GM21717 (cell line): ENCODE measurements at regions not wholly inside any gene's neighbourhood (a gene's known extent, or its start where the extent isn't known, plus 50 kb on each side); places are given as distances from the start of the nearest gene placed in this dataset.
"Not testable (repeated sequence)": the region's sequence is repeated elsewhere in the genome, so short reads cannot be mapped to it uniquely, and the experiment has no call there.

Experiments used
- ATAC-seq: cut with Tn5 transposase; IDR thresholded peaks from one replicate; pipeline ENCODE4 v1.9.1; 2021; ENCODE audit warnings: mild to moderate bottlenecking, moderate library complexity; ENCODE audit not compliant: unreplicated experiment

DNA sequence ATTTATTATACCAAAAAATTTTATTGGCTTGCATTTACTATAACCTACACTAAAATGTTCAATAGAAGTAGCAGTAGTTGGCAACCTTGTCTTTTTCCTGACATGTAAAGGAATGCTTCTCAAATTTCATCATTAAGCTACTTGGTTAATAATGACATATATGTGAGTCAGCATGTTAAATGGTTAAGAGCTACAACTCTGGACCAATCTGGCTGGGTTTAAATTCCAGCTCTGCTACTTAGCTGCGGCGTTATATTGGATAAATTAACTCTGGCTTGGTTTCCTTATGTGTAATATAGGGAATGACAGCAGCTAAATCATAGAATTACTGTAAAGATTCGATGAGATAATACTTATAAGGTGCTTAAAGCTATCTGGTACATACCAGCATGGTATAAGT lies 53.7 kb upstream of the OTOGL start:
- ATAC-seq: no peak

DNA sequence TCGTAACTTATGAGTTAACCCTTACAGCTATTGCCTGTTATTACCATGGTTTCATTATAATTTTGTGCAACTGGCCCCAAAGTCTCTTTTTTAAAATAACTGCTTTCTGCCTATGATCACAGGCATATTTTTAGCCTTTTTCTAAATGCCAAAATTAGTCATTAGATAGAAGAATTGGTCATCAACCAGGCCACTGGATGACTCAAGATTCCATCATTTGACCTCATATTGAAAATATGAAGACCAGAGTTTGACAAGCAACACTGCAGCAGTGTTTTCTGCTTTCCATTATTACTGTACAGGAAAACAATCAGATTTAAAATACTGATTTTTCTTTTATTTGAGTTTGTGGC lies 54.7 kb upstream of the OTOGL start:
- ATAC-seq: no peak

DNA sequence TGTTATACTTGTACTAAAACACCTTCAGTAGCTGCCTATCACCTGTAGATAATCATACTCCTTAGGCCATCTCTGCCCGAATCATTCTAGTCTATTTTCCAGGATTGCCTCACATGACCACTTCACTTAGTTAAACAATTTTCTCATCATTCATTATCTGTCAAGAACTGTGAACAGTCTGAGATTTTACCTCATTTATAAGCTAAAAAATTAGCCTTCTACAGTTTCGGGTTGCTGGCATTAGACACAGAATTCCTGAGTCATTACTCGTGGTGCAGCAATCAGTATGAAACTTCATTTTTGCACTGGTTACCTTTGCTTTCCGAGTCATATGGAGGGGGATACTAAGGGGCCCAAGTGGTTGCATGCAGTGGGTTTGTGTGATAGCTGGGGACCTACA lies 57.6 kb upstream of the OTOGL start:
- no peak for ATAC-seq

DNA sequence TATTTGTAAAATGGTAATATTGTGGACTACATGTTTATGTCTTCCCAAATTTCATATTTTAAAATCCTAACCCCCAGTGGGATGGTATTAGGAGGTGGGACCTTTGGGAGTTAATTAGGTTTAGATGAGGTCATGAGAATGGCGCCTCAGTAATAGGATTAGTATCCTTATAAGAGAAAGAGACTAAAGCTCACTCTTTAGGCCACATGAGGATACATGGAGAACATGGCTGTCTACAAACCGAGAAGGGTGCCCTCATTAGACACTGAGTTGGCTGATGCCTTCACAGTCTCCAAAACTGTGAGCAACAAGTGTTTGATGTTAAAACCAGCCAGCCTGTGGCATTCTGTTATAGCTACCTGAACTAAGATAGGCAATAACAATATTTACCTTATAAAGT lies 58.3 kb upstream of the OTOGL start:
- no peak for ATAC-seq

DNA sequence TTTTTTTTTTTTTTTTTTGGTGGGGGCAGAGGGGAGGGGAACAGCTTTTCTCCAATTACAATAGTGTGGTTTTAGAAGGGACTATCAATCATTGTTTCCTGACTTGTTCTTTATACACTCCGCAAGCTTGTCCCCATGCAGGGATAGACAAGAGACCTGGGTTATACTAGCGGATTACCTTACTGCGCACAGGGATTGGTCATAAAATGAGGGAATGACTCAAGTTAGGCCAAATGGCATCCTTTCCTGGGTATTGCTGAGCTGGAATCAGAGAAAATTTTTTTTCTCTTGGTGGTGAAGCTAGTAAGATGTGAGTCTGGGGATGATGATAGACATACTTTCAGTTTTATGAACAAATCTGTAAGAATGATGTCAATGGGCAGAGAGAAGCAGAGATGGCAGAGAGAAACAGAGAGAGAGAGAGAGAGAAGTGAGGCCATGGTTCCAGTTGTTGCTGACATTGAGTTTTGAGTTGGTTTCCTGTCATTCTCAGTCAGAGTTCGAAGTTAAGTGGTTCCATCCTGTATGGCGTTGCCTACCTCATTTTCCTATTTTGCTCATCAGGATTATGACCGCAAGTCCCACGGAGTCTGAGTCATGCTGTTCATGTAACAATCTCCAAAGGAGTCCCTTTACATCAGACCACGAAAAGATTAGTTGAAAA lies 59.1 kb upstream of the OTOGL start:
- no peak for ATAC-seq

DNA sequence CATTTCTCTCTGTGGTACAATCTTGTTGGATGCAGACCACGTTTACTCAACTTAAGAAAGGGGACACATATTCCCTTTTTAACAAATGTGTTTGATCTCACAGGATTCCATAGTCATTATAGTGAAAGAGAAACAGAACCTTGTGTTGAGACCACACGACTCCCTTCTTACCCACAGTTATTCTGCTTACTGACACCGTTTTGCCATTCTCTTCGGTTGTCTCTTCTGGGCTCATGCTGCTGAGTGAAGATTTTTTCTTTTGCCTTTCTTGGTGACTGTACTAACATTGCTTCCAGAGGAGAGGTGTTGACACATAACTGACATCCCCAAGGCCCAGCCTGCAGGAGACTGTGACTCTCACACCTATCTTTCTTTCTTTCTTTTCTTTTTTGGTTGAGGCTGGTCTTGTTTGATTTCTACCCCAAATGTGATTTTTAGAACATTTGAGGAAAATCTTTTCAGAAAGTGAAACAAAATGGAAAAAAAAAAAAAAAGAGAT lies 61.2 kb upstream of the OTOGL start:
- no peak for ATAC-seq

DNA sequence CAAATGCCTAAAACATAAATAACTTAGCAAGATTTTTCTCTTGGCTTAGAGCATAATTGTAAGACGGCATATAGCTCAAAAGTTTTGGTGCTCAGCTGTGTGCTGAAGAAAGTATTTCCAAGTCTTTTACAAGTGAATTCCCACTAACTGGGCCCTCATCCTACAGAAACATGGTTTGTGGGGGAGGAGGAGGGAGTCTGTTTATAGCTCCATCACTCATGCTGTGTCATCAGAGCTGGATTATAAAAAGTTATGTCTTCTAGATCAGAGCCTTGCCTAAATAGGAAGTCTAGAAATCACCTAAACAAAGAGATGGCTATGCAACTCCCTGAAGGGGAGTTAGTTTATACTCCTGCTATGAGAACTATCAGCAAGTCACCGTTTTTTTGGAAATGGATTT lies 65.9 kb upstream of the OTOGL start:
- no peak for ATAC-seq

DNA sequence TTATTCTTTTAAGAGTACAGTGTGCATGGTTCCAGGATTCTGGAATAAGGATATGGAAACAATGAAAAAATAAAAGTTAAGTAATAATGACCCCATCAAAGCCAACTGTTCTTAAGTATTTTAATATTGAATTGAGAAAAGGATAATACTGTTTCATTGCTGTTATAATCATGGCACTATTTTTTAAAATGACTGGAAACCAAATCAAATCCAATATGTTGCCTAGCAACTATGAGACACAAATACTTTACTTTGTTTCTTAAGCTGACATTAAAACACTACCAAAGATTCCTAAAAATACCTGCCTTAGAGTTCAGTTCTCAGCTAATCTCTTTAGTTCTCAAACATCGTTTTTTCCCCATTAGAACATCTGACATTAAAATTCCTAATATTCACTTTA lies 66.4 kb upstream of the OTOGL start:
- ATAC-seq: no peak

DNA sequence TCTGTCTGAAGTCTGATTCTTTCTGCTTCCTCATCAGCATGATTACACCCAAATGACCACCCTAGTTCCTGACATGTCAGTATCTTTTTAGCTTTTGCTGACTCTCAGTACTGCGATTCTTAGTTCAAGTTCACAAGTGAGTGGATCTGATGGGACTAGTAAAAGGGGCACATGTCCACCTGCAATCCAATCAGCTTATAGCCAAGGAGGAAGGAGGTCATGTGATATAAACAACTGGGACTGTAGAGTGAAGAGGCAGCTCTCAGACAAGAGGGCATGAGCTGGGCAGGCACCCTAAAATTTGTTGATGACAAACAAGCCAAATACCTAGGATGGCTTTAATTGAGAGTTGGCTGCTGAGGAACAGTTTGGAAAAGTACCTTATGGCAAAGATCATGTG lies 68.1 kb upstream of the OTOGL start:
- ATAC-seq: no peak

DNA sequence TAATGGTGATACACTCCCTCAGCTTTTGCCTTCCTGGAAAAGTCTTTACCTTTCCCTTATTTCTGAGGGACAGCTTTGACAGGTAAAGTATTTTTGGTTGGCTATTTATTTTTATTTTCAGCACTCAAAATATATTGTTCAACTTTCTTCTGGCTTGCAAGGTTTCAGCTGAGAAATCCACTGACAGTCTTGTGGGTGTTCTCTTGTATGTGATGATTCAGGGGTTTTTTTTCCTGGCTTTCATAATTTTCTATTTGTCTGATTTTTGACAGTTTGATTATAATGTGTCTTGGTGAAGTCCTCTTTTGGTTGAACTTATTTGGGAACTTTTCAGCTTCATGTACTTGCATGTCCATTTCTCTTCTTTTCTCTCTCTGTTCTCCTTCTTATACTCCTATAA lies 73.7 kb upstream of the OTOGL start:
- ATAC-seq: no peak

DNA sequence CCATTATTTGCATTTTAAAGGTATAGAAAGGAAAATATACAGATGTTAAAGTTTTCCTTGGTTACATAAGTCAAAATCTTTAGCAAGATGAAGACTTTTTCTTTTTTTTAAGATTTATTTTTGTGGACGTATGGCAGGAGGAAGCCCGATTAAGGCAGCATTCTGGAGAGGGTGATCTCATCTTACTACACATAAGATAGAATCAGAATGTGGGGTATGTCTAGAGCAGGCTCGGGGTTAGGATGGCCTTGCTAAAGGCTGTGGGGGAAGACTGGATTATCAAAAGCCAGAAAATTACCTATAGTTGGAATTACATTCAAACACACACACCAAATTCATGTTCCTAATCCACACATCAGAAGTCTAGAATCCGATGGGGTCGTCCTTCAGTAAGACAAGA lies 79.6 kb upstream of the OTOGL start:
- no peak for ATAC-seq

DNA sequence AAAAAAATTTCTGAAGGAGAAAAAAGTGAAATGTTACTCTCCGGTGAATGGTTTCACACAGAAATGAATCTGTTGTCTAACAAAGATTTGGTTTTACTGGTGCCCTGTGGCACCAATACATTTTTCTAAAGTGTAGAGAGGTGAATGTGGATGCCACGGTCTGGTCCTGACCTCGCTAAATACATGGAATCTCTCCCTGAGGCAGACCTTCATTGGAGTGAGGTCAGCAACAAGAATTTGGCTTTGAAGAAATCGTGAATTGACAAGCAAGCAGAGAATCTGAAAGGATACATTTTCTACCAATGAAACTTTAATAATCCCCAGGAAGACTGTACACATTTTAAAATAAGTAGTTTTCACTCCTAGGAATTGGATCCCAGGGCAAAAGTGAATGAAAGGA lies 81.2 kb upstream of the OTOGL start:
- ATAC-seq: no peak

DNA sequence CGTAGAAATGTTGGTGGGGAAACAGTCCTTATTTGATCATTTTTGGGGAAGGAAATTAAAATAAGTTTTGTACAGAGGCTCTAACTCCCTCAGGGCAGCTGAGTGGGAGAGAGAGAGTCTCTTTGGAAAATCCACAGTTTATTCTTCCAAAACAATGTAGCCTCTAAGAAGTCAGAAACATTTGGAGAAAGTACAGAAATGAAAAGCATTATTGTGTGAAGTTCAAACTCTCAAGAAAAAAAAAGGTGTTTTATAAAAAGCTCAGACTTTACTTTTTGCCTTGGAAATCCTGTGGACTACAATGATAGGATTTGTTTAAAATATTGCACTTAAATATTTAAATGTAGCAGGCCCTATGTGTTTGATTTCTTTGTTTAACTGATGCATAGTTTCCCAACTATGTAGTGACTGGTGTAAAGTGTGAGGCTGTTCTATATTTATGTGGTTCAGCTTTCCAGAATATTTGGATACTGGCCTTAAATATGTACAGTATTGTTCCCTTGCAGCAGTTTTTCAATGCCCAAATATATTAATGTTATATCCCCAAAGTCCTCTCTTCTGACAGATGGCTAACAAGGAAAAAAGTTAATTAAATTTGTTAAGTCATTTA lies 82.0 kb upstream of the OTOGL start:
- no peak for ATAC-seq

DNA sequence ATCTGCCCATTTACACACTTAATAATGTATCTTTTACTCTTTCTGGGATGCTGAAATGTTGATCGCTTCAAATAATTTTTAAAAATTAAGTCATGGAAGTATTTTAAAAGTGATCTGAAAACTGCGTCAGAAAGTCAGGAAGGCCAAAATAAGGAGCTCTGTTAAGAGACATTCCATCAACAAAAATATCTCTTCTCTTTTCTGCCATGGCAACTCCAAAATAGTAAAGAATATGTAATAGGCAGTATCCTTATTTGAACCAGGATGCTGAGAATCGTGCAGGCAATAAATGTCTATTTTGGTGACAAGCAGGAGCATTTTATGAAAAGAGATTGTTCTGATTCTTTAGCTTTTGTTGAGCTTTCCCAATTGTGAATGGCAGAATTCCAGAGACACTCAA lies 81.8 kb upstream of the PPP1R12A start:
- no peak for ATAC-seq

DNA sequence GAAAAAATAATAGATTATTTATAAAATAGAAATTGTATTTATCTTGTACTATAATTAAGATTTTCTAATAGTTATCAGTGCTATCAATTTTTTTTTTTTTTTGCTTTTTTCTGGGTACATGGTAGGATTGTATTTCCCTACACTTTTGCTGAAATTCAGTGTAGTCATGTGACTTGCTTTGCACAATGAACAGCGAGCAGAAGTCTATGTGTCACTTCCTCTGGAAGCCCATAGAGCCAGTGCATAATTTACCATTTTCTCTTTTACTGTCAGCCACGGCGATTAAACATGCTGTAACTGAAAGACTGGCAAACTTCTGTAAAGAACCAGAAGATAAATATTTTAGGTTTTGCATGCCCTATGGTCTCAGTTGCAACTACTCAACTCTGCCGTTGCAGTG lies 80.8 kb upstream of the PPP1R12A start:
- no peak for ATAC-seq

DNA sequence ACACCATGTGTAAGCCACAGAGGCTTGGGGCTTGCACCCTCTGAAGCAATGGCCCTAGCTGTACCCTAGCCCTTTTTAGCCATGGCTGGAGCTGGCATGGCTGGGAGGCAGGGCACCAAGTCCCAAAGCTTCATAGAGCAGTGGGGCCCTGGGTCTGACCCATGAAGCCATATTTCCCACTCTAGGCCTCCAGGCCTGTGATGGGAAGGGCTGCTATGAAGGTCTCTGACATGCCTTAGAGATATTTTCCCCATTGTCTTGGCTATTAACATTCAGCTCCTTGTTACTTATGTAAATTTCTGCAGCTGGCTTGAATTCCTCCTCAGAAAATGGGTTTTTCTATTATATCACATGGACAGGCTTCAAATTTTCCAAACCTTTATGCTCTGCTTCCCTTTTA lies 68.8 kb upstream of the PPP1R12A start:
- not testable (repeated sequence) for ATAC-seq

DNA sequence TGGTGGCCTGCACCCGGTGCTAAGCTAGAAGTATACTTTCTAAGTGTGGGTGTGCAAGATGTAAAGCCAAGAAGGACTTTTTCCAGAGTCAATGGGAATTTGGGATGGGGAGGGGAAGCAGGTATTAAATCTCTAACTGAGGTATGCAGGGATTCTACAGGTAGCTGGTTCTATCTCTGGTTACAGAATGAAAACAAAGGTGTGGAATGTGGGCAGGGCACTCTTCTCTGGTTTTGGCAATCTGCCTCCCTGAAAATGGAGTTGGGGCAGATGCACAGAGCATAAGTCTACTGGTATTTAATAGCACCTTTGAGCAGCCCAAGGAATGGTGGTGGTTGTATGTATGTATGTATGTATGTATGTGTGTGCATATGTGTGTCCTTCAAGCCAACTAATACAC lies 66.7 kb upstream of the PPP1R12A start:
- no peak for ATAC-seq

DNA sequence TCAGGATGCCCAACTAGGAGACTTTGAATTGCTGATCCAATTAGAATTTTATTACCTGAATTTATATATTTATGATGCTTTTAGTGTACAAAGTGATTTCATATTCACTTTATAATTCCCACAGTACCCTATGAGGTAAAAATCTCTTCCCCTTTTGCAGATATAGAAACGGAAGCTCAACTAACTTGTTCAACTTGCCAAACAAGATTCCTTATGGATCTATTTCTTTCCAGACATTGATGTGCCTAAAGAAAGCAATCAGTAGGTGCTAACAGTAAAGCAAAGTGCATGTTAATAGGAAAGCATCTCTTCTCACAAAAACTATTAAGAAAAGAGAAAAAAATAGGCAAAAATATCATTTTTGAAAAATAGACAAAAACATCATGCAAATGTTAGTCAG lies 65.9 kb upstream of the PPP1R12A start:
- ATAC-seq: no peak

DNA sequence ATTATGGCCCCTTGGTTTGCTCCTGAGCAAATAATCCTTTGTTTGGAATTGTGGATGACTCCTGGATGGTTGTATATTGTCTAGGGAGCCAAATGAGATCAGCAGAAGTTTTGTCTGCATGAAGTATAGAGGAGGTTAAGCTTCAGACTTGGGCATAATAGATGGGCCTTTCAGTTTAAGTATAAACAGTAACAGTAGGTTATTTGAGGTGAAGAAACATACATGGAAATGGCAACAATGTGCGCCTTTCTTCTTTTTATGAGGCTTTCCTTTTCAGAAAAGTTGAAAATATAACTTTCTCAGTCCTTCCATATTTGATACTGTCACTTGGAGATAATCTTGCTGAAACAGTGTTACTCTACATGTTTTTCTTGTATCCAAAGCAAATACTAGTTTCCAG lies 63.7 kb upstream of the PPP1R12A start:
- no peak for ATAC-seq

DNA sequence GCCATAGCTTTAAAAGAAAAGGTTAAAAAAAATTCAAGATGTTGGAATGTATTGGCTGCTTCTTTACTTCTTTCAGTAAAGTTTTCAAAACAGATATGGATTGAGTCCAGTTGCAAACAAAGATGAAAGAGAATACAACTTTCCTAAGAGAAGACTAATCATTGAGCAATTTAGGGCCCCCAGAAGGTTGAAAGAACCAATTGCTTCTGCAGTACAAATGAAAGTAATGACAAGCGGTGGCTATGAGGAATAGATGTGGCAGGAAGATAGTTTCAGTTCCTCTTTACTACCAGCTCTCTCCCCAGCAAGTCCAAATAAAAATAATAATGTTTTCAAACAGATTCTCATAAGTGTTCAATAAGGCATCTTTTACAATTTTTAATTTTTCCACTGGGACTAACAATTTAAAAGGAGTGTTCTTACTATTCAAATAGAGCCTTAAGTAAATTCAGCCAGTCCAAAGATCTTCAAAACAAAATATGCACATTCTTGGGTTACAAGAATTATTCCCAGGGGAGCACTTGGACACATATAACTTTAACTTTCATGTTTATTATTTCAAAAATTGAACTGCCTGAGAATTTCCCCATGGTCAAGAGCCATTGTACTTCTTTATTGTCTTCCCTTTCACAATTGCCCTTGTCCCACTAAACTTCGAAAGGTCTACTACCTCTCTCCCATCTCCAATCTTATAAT lies 62.3 kb upstream of the PPP1R12A start:
- ATAC-seq: peak; percentile 100

DNA sequence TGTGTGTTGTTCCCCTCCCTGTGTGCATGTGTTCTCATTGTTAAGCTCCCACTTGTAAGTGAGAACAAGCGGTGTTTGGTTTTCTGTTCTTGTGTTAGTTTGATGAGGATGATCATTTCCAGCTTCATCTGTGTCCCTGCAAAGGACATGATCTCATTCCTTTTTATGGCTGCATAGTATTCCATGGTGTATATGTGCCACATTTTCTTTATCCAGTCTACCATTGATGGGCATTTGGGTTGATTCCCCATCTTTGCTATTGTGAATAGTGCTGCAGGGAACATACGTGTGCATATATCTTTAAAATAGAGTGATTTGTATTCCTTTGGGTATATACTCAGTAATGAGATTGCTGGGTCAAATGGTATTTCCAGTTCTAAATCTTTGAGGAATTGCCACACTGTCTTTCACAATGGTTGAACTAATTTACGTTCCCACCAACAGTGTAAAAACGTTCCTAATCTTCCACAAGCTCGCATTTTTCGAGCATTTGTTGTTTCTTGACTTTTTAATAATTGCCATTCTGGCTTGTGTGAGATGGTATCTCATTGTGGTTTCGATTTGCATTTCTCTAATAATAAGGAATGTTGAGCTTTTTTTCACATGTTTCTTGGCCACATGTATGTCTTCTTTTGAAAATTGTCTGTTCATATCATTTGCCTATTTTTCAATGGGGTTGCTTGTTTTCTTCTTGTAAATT lies 60.6 kb upstream of the PPP1R12A start:
- ATAC-seq: not testable (repeated sequence)
